ENCODE measurements at regions not wholly inside any gene's neighbourhood (a gene's known extent, or its start where the extent isn't known, plus 50 kb on each side); places are given as distances from the start of the nearest gene placed in this dataset.

DNA sequence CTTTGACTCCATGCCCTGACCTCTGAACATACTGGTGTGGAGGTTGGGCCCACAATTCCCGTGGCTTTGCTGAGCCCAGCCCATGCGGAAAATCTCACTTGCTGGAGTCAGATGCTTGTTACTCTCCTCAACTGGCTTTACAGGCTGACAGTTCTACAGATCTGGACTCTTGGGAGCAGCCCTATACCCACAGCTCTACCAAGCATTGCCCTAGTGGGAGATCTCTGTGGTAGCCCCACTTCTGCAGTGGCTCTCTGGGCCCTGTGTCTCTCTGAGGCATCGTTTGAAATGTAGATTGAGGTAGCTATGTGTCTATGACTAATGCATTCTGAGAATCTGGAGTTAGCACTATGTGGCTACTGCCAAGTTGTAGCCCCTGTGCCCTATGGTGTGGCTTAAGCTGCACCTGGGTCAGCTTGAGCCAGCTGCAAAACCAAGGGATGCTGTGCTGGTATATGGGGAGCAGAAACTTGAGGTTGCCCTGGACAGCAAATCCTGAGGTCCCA, 625.8 kb upstream of the ALCAM start:
- no peak for DNase-seq

DNA sequence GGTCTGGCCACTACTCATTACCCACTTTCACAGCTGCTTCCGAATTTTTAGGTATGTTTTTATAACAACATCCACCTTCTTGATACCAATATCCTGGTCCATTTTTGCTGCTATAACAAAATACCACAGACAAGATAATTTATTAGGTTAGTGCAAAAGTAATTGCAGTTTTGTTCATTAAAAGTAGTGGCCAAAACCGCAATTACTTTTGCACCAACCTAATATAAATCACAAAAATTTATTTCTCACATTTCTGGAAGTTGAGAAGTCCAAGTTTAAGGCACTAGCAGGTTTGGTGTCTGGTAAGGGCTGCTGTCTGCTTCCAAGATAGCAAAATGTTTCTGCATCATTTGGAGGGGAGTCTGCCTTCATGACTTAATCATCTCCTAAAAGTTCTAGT, 624.7 kb upstream of the ALCAM start:
- no peak for DNase-seq

- DNase-seq, result no peak
These were observed 621.4 kb upstream of the ALCAM start for GRCh38 chr3:104745313-104745712.

GRCh38 chr3:104746056-104746455, 620.7 kb upstream of the ALCAM start:
- DNase-seq, result no peak

- peak in 2 of 3 donors; percentile 21 to 58 for DNase-seq
These were observed 616.1 kb upstream of the ALCAM start for GRCh38 chr3:104750581-104750980.

DNA sequence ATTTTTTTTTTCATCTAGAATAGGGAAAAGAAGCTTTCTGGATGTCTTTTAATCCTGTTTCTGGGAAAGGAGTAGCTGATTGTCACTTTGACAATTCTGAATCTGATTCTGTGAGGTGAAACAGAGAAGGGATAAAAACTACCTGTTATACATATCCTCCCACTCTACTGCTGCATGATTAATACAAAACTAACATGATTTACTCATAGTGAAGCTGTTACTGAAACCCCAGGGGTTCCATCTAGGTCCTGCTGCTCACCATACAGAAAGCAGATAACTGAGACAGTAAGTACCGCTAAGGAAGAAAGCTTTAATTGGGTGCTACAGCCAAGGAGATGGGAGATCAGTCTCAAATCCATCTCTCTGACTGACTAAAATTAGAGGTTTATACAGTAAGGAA, 610.9 kb upstream of the ALCAM start:
- no peak for DNase-seq

GRCh38 chr3:104763007-104763406, 603.7 kb upstream of the ALCAM start:
- DNase-seq, result peak in 2 of 3 donors; percentile 25 to 70

GRCh38 chr3:104764496-104764895, 602.2 kb upstream of the ALCAM start:
- no peak for DNase-seq

DNA sequence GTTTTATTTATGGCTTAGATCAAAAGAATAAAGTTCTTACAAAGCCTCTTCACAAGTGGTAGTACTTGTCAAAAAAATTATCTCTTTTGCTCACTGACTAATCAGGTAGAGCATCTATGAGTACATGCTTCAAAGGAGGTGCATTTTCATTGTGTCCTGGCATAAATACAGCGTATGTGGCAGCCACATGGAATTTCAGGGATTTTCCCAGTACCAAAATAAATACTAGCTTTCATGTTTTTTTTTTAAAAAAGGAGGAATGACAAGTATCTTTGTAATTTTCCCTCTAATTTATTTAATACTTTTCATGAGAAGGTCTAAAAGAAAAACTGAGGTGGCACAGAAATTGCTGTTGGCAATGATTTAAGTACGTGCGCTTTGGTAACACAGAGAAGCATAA, 597.8 kb upstream of the ALCAM start:
- no peak for DNase-seq

DNA sequence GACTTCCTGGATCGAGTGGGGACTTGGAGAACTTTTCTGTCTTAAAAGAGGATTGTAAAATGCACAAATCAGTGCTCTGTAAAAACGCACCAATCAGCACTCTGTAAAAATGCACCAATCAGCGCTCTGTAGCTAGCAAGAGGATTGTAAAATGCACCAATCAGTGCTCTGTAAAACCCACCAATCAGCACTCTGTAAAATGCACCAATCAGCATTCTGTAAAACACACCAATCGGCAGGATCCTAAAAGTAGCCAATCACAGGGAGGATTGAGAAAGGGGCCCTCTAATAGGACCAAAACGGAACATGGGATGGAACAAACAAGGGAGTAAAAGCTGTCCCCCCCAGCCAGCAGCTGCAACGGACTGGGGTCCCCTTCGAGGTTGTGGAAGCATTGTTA, 587.4 kb upstream of the ALCAM start:
- no peak for DNase-seq

- DNase-seq, result no peak
These were observed 585.6 kb upstream of the ALCAM start for GRCh38 chr3:104781112-104781511.

DNA sequence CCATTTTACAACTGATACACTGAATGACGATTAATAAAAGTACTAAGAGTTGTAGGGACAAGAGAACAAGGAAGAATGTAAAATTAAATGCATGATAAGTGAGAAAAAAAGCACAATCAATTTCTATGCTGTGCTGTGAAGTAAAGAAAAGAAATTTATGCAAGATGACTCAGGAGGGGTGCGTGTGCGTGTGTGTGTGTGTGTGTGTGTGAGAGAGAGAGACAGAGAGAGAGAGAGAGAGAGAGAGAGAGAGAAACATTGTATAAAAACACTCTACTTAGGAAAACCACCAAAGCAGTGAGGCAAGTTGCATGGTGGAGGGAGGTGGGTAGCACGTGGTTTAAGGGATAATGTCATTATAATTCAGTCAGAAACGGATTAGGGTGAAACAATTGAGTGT, 580.8 kb upstream of the ALCAM start:
- no peak for DNase-seq

DNA sequence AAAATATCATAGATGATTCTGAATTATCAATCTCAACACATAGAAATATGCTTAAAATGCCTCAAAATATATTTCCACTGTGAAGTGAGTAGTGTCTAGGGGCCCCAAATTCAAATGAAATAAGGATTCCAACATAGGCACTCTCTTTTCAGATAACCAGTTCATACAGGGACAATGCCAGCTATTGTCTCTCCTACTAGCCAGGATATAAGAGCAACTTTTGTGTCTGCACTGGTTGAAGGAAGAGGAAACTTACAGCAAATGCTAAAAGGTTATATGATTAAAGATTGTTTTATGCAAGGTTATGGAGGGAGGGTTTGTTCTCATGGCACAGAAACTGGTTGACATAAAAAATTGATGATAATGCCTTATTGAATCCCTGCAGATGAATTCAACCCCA, 579.4 kb upstream of the ALCAM start:
- DNase-seq, result no peak

DNA sequence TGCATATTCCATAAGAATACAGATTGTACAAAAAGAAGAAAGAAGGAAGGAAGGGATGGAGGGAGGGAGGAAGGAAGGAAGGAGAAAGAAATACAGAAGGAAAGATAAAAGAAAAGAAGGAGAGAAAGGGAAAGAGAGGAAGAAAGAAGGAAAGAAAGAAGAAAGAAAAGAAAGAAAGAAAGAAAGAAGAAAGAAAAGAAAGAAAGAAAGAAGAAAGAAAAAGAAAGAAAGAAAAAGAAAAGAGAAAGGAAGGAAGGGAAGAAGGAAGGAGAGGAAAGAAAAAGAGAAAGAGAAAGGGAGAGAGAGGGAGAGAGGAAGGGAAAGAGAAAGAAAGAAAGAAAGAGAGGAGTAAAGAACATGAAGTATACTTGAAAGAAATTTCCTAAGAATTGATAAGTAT, 577.9 kb upstream of the ALCAM start:
- no peak for DNase-seq

DNA sequence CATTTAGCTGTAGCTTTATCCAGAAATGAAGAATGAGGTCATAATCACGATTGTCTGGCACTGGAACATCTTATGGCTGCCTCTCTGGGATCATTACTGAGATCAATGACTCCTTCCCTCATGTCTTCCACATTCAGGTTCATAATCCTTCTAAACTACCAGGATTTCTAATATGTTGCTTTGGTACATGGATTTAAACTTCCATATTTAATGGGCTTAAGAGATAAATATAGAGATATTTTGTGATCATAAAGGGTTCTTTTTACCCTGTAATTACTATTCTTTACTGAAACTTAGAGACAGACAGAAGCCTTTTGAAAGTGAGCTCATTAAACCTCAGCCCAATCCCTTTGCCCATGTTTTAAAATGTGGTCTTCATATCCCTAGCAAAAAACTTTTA, 575.4 kb upstream of the ALCAM start:
- no peak for DNase-seq

DNA sequence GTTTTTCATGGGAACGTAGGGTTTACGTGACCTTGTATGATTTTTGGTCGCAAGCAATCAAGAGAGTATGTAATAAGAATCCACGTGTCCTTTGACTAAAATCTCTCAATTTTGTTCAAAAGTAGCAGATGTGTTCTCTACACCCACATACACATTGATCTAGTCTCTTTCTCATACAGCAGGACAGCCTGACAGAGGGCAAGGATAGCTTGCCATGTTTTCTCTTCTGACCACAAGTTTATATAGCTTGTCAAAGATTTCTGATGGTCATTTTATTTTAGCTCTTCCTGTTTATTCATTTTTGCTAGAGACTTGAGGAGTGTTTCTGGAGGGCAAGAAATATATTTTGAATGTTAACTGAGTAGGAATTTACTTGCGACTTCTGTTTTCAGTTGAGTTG, 570.2 kb upstream of the ALCAM start:
- no peak for DNase-seq

GRCh38 chr3:104805042-104805441, 561.7 kb upstream of the ALCAM start:
- no peak for DNase-seq

- no peak for DNase-seq
These were observed 561.2 kb upstream of the ALCAM start for GRCh38 chr3:104805508-104805907.

DNA sequence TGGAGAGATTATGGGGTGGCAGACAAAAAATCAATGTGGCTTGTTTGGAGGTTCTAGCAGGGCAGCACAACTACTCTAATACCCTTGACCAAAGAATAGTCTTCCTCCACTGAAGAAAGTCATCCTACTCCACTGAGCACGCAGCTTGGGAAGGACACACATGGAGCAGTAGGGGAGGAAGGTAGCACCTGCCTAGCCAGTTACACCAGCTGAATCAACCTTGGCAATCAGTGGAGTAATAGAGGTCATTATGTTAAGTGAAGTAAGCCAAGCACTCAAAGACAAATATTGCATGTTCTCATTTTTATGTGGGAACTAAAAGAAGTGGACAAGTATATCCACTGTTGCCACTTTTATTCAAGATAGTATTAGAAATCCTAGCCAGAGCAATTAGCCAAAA, 555.8 kb upstream of the ALCAM start:
- DNase-seq, result no peak

- DNase-seq, result no peak
These were observed 550.7 kb upstream of the ALCAM start for GRCh38 chr3:104816008-104816407.

DNA sequence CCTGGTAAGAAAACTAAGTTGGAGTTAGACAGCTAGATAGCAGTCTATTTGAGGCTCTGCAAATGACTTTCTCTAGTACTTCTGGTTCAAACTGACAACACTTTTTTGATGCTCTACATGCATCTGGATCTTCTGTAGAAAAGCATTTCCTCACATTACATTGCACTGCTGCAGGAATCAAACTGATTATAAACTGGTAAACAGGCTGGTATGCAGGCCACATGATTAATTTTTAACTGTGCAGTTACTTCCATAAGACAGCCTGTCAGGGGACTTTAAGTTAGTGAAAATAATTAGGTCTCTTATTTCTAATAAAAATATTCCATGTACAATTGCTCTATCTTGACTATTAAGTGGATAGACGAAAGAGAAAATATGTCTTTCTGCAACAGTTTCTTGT, 550.0 kb upstream of the ALCAM start:
- no peak for DNase-seq

DNA sequence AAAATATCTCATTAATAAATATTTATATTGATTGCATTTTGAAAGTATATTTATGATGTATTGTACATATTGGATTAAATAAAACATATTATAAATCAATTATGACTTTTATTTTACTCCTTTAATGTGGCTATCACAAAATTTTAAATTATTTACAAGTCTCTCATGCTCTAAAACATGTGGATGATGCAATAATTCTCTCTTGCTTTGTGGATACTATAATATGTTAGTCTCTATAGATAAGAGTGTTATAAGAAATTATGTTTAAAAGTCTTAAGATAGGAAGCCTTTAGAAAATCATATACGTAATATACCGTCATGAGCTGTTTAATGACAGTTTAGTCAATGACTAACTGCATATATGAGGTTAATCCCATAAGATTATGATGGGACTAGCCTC, 547.4 kb upstream of the ALCAM start:
- no peak for DNase-seq

DNA sequence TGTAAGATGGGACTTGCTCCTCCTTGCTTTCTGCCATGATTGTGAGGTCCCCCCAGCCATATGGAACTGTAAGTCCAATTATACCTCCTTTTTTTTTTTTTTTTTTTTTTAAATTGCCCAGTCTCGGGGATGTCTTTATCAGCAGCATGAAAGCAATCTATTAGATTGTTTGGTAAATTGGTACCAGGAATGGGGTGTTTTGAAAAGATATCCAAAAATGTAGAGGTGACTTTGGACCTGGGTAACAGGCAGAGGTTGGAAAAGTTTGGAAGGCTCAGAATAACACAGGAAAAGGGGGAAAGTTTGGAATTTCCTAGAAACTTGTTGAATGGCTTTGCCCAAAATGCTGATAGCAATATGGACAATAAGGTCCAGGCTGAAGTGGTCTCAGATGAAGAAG, 545.8 kb upstream of the ALCAM start:
- no peak for DNase-seq

DNA sequence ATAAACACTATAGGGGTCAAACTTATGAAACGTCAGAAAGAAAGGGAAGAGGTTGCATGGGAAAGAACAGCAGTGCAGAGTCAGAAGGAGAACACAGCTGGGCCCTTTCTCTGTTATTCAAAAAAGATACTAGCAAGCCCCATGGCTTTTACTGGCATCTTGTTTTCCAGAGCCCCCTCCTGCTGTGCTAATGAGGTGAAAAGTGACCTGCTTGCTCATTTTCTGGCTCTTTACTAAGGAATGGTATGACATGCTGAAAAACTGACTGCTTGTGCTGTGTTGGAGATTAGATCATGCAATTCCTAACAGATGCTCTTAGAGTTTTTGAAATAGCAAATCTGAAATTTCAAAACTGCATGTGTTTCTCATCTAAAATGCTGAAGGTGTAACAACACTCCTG, 541.6 kb upstream of the ALCAM start:
- DNase-seq, result peak; percentile 28 to 51 (median 38)

GRCh38 chr3:104831071-104831470, 535.6 kb upstream of the ALCAM start:
- peak; percentile 29 to 64 (median 33) for DNase-seq
